DND-41 (cell line): ENCODE measurements at regions not wholly inside any gene's neighbourhood (a gene's known extent, or its start where the extent isn't known, plus 50 kb on each side); places are given as distances from the start of the nearest gene placed in this dataset.

Source experiments
- ATAC-seq: fragments of 200-7000 bp; cut with Tn5 transposase; 3 replicates; pipeline ENCODE4 v1.9.1; 2021; ENCODE audit warnings: low read depth; ENCODE audit not compliant: insufficient read depth
- DNase-seq: peaks from one replicate; pipeline ENCODE4 v3.0.0-alpha.2; 2020
- H2AFZ ChIP-seq: 2 replicates; pipeline ENCODE4 v1.6.0; 2012; ENCODE audit warnings: low read depth, low read length
- H3K27ac ChIP-seq: 2 replicates; pipeline ENCODE4 v1.5.1; 2012; ENCODE audit warnings: low read length, inconsistent platforms
- H3K27me3 ChIP-seq: fragments of 200-600 bp; sonication (generic); 2 replicates; pipeline ENCODE4 v1.6.0; 2012; ENCODE audit warnings: low read length, mild to moderate bottlenecking, inconsistent platforms; ENCODE audit not compliant: insufficient read depth, poor library complexity
- H3K36me3 ChIP-seq: 2 replicates; pipeline ENCODE4 v1.5.1; 2012; ENCODE audit warnings: low read length, inconsistent platforms; ENCODE audit not compliant: insufficient read depth
- H3K4me1 ChIP-seq: 2 replicates; pipeline ENCODE4 v1.5.1; 2012; ENCODE audit warnings: mild to moderate bottlenecking, low read length; ENCODE audit not compliant: insufficient read depth
- H3K4me2 ChIP-seq: 2 replicates; pipeline ENCODE4 v1.6.0; 2012; ENCODE audit warnings: mild to moderate bottlenecking, moderate library complexity, low read length, inconsistent platforms; ENCODE audit not compliant: insufficient read depth
- H3K4me3 ChIP-seq, 2 experiments: fragments of 200-600 bp in 1 of 2; shearing (Covaris generic) in 1 of 2; 2 replicates each; pipeline ENCODE4 v1.5.1; 2012 to 2016; ENCODE audit warnings: inconsistent platforms in 2 of 2, low read length in 2 of 2, mild to moderate bottlenecking in 2 of 2, low read depth in 1 of 2, moderate library complexity in 1 of 2
- H3K79me2 ChIP-seq: 2 replicates; pipeline ENCODE4 v1.6.0; 2012; ENCODE audit warnings: low read length, inconsistent platforms; ENCODE audit not compliant: insufficient read depth
- H3K9ac ChIP-seq: 2 replicates; pipeline ENCODE4 v1.6.0; 2012; ENCODE audit warnings: low read depth, mild to moderate bottlenecking, inconsistent platforms, low read length, moderate library complexity
- H3K9me3 ChIP-seq: 2 replicates; pipeline ENCODE4 v1.5.1; 2012; ENCODE audit warnings: low read length, moderate library complexity, mild to moderate bottlenecking, inconsistent platforms; ENCODE audit not compliant: insufficient read depth, severe bottlenecking
- H4K20me1 ChIP-seq: 2 replicates; pipeline ENCODE4 v1.6.0; 2012; ENCODE audit warnings: low read length; ENCODE audit not compliant: insufficient read depth
- EZH2 ChIP-seq: IDR thresholded peaks from 3 replicates; pipeline ENCODE4 v1.6.1; 2012; ENCODE audit warnings: borderline replicate concordance, low read depth, mild to moderate bottlenecking, moderate library complexity, low read length, inconsistent platforms; ENCODE audit not compliant: severe bottlenecking
- TF ChIP-seq, protein P1 (sequence below): IDR thresholded peaks from 2 replicates; pipeline ENCODE4 v1.5.1; 2012; ENCODE audit warnings: borderline replicate concordance, low read length, moderate library complexity, mild to moderate bottlenecking; ENCODE audit not compliant: poor library complexity, severe bottlenecking; ENCODE audit errors: extremely low read depth

DNA sequence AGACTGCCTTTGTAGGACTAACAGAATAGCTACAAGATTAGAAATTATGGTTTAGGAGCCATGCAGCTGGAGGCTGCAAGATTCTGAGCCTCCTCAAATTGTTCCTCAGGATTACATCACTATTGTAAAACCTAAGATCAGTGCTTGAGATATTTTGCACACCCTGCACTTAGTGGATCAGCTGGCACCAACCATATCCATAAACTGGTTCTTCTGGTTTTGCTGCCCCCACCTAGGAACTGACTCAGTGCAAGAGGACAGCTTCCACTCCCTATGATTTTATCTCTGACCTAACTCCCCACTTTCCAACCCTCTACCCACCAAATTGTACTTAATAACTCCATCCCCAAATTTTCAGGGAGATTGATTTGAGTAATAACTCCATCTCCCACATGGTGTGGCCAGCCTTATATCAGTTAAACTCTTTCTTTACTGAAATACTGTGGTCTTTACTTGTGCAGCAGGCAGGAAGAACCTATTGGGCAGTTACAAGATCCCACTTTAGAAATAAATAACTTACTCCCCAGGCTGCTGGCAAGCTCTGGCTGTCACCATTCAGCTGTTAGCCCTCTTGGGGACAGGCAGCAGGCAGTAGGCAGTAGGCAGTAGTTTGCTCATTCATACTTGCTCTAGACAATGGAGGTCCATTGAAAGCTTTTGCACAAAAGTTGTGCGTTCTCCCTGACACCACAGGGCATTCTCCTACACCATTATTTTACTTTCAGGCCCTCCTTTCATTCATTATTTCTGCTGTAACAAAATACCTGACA lies 119.0 kb downstream of the SLC17A6 start:
- ATAC-seq (no peak), DNase-seq (no peak)
- Histone ChIP-seq H3K27ac (no peak overlapping the region), H3K4me2 (no peak overlapping the region), H3K27me3 (no peaks in the 10 kb centered on the region), H2AFZ (no peak overlapping the region), H3K4me1 (no peaks in the 10 kb centered on the region), H3K9me3 (no peaks in the 10 kb centered on the region), H3K36me3 (no peaks in the 10 kb centered on the region), H3K4me3 (no peak overlapping the region), H4K20me1 (no peaks in the 10 kb centered on the region), H3K79me2 (no peaks in the 10 kb centered on the region), H3K9ac (no peak overlapping the region)
- no peak for TF ChIP-seq EZH2
- TF ChIP-seq, protein P1, sequence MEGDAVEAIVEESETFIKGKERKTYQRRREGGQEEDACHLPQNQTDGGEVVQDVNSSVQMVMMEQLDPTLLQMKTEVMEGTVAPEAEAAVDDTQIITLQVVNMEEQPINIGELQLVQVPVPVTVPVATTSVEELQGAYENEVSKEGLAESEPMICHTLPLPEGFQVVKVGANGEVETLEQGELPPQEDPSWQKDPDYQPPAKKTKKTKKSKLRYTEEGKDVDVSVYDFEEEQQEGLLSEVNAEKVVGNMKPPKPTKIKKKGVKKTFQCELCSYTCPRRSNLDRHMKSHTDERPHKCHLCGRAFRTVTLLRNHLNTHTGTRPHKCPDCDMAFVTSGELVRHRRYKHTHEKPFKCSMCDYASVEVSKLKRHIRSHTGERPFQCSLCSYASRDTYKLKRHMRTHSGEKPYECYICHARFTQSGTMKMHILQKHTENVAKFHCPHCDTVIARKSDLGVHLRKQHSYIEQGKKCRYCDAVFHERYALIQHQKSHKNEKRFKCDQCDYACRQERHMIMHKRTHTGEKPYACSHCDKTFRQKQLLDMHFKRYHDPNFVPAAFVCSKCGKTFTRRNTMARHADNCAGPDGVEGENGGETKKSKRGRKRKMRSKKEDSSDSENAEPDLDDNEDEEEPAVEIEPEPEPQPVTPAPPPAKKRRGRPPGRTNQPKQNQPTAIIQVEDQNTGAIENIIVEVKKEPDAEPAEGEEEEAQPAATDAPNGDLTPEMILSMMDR, result no peak

GRCh38 chr11:22454461-22455090 lies 116.4 kb downstream of the SLC17A6 start:
- no peaks in the 10 kb centered on the region for H3K9me3 ChIP-seq
- no peak overlapping the region for H3K4me2 ChIP-seq
- H3K79me2 ChIP-seq, result no peaks in the 10 kb centered on the region
- H3K27me3 ChIP-seq, result no peaks in the 10 kb centered on the region
- no peak overlapping the region for H3K27ac ChIP-seq
- H2AFZ ChIP-seq, result 0 out of 2 replicates have a peak overlapping the region, but pooled peaks have one; percentile 39
- H3K4me1 ChIP-seq, result no peaks in the 10 kb centered on the region
- no peak overlapping the region for H3K9ac ChIP-seq
- H3K36me3 ChIP-seq, result no peaks in the 10 kb centered on the region
- no peaks in the 10 kb centered on the region for H4K20me1 ChIP-seq
- no peak for ATAC-seq
- no peak overlapping the region for H3K4me3 ChIP-seq
- no peak for DNase-seq
- TF ChIP-seq, protein P1, result no peak
- no peak for TF ChIP-seq EZH2

DNA sequence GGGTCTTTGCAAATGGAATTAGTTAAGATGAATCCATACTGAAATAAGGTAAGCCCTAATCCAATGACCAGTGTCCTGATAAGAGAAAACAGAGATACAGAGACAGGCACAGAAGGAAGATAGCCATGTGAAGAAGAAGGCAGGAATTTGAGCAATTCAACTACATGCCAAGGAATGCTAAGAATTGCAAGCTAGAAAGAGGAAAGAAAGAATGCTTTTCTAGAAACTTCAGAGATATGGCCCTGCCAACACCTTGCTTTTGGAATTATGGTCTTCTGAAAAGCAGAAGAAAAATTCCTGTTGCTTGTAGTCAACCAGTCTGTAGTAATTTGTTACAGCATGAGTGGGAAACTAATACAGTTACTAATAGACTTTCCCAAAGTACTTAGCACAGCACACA lies 111.3 kb downstream of the SLC17A6 start:
- H3K4me3 ChIP-seq, result no peak overlapping the region
- no peaks in the 10 kb centered on the region for H3K9me3 ChIP-seq
- no peaks in the 10 kb centered on the region for H3K36me3 ChIP-seq
- H3K4me1 ChIP-seq, result no peaks in the 10 kb centered on the region
- no peaks in the 10 kb centered on the region for H4K20me1 ChIP-seq
- H3K9ac ChIP-seq, result no peak overlapping the region
- no peak overlapping the region for H2AFZ ChIP-seq
- ATAC-seq (no peak), DNase-seq (no peak)
- no peaks in the 10 kb centered on the region for H3K27me3 ChIP-seq
- no peak overlapping the region for H3K27ac ChIP-seq
- H3K79me2 ChIP-seq, result no peaks in the 10 kb centered on the region
- no peak overlapping the region for H3K4me2 ChIP-seq
- TF ChIP-seq, protein P1, result no peak
- TF ChIP-seq EZH2, result no peak
